HG02981 (cell line): ENCODE measurements at regions not wholly inside any gene's neighbourhood (a gene's known extent, or its start where the extent isn't known, plus 50 kb on each side); places are given as distances from the start of the nearest gene placed in this dataset.
"Not testable (repeated sequence)": the region's sequence is repeated elsewhere in the genome, so short reads cannot be mapped to it uniquely, and the experiment has no call there.

Experiments used
- ATAC-seq: cut with Tn5 transposase; IDR thresholded peaks from one replicate; pipeline ENCODE4 v1.9.1; 2021; ENCODE audit warnings: mild to moderate bottlenecking, moderate library complexity; ENCODE audit not compliant: unreplicated experiment

DNA sequence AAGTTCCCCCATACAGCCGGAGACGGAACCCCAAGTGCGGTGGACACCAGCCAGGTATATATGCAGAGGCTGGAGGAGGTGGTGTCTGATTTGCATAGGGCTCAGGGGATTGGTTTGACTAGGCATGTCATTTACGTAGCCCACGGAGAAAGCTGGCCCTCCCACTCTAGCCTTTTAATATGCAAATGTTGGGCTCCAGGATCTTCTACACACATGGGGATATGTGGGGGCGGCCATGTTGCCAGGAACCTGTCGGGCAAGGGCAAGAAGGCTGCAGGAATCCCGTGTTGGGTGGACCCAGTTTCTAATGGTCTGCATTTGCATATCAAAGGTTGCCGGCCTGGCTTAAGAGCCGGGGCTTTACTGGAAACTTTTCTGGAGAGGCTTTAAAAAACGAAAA lies 57.4 kb downstream of the FTHL17 start:
- ATAC-seq: not testable (repeated sequence)

DNA sequence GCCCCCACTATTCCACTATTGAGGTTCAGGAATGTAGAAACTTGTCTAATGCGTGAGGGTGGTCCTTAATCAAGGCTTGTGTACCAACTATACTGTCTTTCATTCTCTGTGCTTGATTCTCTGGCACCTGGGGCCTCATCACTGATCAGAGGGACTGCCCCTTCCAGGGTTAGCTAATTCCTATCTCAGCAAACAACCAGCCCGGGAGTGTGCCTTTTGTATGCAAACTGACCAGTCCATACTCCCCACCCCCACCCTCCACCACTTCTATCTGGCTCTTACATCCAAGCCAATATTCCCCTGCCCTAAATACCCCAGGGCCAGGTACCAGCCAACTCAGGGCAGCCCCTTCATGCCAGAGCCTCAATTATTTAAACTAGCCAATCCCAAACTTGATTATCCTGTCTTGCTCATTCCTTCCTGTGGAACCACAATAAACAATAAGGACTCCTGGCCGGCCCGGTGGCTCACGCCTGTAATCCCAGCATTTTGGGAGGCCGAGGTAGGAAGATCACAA lies 59.3 kb downstream of the FTHL17 start:
- no peak for ATAC-seq

DNA sequence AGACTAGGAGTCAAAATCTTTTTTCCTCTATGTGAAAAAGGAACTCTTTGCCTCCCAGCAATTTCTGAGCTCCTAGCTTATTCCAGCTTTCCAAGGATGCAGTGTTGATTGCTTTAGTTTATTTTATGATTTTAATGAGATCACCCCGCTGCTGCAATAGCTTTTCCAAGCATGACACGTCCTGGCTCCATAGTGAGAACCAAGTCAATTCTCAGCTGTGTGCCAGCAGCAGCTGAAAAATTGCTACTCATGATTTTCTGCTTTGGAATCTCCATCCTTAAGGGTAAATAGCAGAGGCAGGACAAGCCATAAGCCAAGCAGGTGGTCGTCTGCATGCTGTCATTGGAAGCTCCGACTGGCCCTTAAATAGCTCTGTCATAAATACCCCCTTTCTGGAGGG lies 64.5 kb downstream of the FTHL17 start:
- no peak for ATAC-seq

DNA sequence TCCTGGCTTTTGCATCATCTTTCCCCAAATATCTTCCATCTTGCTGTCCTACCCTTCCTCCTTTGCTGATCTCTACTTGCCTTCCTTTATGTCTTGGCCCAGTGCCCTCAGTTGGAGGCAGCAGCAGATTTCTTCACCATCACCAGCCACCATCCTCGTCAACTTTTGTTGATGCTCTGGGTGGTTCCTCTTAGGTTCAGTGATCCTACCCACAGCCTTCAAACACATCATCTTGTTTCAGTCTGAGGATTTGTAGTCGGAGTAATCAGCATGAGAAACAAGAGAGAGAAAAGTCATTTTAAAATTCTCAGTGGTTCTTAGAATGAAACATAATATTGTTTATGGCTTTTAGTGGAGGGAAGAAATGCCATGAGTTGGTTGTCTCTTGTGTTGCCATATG lies 65.8 kb downstream of the FTHL17 start:
- no peak for ATAC-seq

DNA sequence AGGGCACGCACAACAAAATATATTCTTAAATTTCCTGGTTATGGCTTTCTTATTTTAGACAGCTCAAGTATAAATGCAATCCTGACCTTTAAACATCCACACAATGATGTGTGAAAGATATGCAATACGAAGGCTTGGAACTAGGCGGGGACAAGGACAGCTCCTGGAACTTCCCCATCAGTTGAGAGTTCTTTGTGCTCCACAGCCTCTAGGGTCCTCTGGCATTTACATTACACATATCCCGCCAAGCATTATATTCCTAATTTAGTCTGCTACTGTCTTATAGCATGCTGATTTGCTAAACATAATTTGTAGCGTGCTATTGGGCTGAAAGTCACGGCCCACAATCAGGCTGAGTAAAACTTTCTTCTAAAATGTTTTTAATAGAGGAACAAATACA lies 74.4 kb downstream of the FTHL17 start:
- ATAC-seq: no peak

DNA sequence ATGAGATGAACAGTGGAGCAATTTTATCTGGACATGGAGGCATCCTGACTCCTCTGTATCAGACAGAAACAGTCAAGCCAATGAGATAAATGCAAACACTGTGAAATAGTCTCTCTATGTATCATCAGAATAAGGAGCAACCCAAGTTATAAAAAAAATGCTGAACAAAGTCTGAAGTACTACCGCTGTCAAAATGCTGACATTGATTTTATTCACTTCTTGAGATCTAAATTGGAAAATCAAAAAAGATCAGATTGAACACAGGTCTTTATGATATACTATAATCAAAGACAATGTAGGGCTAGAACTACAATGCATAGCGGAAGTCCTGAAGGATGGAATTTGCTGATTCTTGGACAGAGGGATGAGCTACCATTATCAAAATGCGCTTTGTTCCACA lies 76.1 kb downstream of the FTHL17 start:
- no peak for ATAC-seq

DNA sequence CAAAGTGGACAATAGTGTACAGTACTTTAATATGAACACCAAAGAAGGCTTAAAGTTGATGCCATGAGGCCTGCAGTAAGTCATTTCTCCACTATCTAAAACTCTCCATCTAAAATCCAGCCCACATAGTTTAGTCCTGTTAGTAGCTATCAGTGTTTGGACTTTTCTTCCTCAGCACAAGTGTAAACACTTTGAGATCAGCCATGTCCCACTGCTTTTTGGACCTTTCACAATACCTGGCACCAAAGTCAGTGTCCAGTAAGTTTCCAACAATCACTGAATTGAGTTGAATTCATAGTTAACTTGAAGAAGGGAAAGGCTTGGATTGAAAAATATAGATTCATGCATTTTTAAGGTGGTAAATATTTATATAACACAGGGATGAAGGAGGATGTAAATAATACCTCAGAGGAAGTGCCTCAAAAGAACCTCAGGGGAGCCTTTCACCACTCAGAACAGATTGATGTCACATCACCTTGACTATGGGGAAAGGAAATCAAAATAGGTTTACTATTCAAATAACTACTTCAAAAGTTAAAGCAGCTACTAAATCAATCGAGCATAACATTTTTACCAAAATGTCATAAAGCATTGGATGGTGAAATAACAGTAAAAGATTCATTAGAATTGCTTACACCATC lies 76.7 kb downstream of the FTHL17 start:
- ATAC-seq: no peak

DNA sequence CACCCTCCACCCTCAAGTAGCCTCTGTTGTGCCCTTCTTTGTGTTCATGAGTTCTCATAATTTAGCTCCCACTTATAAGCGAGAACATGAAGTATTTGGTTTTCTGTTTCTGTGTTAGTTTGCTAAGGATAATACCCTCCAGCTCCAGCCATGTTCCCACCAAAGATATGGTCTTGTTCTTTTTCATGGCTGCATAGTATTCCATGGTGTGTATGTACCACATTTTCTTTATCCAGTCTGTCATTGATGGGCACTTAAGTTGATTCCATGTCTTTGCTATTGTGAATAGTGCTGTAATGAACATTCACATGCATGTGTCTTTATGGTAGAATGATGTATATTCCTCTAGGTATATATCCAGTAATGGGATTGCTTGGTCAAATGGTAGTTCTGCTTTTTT lies 77.8 kb downstream of the FTHL17 start:
- not testable (repeated sequence) for ATAC-seq

DNA sequence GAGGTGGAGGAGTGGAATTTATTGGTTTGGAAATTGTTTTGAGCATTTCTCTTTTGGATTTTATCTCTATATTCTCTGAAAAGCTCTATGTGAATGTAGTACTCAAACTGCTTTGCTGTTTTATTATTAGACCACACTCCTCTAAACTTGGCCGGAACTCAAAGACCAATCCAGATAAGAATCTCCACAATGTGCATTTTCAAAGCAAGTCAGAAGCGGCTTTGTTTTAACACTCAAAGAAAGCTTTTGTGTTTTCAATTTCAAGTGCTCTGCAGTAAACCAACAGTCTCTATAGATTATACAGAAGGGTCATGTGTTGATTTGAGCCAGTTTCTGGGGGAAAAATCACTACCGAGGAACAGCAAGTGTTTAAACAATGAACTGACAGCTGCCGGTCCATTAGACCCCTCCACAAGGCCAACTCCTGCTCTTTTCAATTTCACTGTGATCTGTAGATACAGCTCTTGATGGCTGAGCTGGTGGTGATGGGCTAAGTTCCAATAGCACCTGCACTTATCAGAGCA lies 79.4 kb downstream of the FTHL17 start:
- ATAC-seq: no peak

DNA sequence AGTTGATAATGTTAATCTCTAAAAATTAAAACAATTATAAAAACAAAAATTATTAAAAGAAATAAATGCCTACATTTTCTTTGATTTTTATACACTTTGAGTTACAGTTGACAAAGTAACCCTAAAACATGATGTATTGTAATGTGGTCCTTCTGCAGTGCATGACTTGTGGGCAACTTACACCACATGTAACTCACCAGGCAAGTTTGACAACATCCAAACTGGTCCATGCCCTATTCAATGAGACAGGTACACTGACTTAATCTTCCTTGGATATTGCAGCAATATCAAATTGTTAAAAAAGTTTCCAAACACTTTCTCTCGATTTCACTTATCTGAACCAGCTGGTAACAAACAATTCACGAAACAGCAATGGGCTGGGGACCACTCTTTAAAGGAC lies 81.5 kb downstream of the FTHL17 start:
- no peak for ATAC-seq

DNA sequence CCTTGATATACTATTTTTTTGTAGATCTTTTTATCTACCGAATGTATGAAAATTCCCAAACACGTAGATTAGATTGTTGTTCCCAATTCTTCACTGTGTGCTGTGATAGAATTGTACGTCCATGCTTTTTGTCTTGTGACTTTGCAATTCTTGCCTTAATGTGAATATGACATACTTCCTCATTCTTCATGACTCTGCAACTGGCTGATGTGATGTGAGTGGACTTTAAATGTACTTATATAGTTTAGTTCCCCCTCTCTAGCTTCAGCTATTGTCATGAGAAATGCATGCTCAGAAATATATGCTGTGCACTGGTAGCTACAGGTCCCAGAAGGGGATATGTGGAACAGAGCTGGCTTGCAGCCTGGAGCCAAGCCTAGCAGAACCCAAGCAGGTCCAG lies 89.4 kb downstream of the FTHL17 start:
- no peak for ATAC-seq

DNA sequence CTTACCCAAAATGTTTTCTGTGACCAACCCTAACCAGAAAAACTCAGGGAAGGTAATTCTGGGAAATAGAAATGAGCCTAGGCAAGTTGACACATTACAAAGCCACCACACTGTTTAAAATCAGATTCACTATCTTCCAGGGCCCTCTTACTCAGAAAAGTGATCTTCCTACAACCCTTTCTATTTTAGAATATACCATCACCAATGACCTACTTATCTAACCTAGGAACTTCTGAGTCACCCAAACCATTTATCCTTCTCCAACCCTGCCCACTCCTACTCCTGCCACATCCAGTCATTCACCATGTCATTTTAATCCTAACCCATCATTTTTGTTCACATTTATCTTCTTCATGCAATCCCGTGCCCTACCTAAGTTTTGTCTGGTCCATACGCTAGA lies 89.9 kb downstream of the FTHL17 start:
- no peak for ATAC-seq

DNA sequence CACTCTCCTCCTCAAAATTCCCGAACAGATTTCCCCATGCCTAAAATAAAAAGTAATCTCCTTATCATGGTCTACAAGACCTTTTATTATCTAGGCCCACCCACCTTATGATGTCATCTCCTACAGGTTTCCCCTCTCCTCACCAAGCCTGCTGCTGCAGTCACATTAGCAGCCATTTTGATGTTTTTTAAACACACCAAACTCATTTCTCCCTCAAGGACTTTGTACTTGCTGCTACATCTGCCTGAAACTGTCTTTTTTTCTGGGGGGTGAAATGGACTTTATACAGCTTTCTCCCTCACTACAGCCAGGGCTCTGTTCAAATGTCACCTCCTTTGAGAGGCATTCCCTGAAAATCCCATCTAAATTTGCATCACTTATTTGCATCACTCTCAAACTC lies 90.2 kb upstream of the TAB3 start:
- ATAC-seq: no peak

DNA sequence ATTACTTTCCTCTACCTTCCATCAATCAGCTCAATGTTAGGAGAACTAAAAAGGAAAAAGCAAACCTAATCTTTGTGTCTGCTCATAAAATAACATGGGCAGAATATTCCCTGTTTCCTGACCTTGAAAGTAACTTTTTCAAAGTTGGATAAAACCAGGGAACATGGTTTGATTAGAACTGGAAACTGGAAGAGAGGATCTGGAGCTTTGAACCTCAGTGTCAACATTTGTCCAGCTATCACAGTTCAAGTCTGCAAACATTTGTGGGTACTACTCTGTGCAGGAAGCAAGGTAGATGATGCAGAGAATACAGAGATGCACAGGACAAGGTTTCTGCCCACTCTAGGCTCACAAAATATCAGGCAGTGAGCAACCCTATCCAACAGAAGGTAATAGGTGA lies 86.4 kb upstream of the TAB3 start:
- no peak for ATAC-seq

DNA sequence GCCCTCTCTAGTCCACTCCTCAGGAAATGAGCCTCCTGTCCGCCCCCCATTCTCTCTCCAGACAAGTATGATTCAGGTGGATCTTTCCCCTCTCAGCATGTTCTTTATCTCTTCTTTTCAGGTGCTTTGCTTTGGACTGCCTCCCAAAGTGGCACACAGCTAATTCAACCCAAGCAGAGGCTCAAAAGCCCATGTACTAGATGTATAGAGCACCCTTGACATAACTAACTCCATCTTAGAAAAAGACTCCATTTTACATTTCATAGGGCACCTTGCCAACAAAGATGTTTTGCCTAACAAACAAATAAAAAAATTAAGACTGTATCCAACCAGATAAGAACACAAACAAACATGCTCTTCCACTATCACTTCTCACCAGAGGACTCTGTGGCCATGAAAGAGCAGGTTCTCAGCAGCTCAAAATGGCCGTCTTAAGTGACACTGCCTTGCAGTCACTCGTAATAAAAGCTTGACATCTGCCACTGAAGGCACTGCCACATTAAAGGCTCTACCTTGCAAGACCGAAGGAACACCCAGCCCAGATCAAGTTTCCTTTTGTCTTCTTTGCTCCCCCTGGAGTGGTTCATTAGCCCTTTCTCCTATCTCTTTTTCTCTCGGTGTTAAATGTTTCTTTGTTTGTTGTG lies 84.9 kb upstream of the TAB3 start:
- no peak for ATAC-seq

DNA sequence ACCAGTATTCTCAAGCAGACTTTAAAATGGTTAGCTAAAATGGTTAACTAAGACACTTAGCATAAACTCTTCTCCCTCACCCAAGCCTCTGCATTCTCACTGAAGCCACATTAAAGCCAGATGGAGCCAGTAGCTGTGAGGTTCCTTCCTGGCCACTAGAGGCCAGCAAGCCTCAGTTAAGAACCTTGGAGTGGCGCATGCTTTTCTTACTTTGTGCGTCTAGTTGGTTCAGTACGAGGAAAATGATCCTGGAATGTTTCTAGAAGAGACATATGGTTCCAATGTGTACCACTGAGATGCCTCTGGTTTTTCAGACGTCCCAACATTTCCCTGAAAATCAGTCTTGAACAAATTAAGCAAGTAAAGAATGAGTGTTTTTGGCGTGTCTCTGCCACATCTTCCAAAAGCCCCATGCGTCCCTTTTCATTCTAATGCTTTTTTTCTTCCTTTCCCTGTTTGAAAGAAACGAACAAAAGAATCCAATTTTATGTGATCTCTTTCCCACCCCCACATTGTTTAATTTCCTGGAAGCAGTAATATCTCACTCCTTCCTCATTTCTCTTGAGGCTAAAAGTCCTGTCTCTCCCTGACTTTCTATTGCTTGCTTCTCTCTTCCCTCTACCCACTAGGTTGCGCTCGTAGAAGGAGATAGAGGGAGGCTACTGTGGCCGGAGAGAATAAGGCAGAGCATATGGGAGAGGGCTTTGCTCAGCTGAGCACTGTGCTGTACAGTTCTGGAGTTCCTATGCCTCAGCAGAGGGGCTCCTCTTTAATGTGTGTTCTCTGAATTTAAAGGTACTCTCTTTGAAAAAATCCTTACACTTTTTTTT lies 82.9 kb upstream of the TAB3 start:
- ATAC-seq: peak; percentile 97

DNA sequence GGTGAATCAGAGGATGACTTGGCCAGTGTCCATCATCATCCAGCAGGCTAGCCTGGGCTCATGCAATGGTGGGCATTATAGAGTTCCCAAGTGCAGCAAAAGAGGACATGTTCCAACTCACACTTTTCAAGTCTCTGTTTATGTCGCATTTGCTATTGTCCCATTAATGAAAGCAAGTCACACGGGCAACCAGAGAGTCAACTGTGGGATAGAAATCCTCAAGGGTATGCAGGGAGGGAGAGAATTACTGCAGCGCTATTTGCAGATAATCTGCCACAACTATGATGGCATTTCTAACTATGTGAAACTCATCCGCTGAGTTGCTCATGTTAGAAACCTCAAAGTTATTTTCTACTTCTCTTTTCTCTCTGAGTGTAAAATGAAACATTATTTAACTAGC lies 78.5 kb upstream of the TAB3 start:
- no peak for ATAC-seq

DNA sequence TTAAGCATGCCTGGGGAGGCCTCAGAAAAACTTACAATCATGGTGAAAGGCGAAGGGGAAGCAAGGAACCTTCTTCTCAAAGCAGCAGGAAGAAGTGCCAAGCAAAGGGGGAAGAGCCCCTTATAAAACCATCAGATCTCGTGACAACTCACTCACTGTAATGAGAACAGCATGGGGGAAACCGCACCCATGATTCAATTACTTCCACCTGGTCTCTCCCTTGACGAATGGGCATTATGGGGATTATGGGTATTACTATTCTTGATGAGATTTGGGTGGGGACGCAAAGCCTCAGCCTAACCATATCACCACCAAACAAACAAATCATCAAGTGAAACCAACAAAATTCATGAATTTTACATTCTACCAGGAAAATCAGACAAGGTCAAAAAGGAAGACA lies 76.7 kb upstream of the TAB3 start:
- ATAC-seq: no peak

DNA sequence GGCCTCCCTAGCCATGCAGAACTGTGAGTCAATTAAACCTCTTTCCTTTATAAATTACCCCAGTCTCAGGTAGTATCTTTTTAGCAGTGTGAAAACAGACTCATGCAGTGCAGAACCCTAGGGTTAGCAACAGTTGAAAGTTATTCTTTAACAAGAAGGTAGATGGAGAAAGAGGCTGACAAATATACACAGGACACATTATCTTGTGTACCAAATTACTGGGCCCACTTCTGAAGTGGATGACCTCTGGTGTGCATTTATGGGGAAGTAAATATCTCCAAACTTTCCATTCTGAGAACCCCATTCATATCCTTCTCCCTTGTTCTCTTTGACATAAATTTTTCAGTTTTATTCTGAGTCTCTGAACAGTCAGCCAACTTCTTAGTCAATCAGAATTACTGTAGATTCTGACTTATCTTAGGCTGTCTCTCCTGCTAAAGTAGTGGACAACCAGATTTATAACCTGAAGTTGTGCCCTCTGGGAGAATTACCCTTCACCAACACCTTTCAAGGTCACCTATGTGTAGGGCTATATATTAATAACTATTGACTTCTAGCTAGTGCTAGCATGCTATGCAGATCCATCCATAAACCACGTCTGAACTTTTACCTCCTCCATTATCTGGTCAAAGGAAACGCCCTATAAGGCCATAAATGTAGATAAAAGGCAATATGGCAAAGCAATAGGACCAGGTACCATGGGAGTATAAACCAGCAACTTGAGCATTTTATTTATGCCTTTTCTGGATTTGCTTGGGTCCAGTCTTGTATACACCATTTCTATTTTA lies 72.5 kb upstream of the TAB3 start:
- no peak for ATAC-seq

DNA sequence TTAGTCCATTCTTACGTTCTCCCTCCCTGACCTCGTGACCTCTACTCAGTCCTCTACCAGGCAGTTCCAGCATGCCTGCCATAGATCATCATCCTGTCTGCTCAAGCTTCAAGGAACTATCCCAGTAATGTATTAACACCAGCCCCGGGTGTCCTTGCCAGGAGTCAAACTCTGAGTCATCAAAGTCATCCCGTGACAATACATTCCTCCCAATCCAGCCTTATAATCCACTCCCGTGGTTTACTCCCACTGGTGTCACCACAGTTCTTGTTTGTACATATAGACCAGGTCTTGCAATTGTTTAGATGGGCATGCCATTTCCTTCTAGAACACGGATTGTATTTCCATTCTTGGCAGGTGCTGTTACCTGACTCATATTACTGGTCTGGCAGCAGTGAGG lies 68.7 kb upstream of the TAB3 start:
- ATAC-seq: no peak

DNA sequence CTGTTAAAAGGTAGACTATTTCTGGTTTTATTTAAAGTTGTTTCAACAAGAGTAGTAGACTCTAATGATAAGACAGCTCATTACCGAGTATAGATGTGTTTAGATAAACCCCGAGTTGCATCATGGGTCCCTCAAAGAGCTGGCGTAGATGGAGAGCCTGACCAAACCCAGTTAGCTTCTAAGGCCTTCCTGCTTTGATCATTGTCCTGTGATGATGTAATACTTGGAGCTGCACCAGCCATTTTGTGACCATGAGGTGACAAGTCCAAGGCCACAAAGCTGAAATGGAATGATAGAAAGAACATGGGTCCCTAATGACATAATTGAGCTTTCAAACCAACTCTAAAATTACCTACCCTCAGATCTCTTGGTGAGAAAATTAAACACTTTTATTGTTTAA lies 66.6 kb upstream of the TAB3 start:
- ATAC-seq: no peak
